HG03442 (cell line): ENCODE measurements at regions not wholly inside any gene's neighbourhood (a gene's known extent, or its start where the extent isn't known, plus 50 kb on each side); places are given as distances from the start of the nearest gene placed in this dataset.

ENCODE experiments used
- ATAC-seq: cut with Tn5 transposase; IDR thresholded peaks from one replicate; pipeline ENCODE4 v1.9.1; 2021; ENCODE audit warnings: mild to moderate bottlenecking, moderate library complexity; ENCODE audit not compliant: unreplicated experiment

DNA sequence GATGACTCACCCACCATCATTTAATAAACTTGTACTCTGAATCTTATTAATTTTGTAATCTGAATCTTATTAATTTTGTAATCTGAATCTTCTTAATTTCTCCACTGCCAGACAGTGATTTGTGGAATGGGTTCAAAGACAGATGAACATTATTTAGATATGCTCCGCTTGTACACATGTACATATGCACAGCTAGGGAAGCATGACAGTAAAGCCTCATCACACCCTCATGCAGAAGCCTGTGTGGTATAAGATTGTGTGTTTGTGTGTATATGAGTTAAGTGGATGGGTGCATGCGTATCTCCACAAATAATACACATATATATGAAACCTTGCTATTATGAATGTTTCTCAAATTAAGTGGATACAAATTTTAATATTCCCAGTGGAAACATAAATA lies 318.5 kb upstream of the SFRP2 start:
- ATAC-seq: no peak

DNA sequence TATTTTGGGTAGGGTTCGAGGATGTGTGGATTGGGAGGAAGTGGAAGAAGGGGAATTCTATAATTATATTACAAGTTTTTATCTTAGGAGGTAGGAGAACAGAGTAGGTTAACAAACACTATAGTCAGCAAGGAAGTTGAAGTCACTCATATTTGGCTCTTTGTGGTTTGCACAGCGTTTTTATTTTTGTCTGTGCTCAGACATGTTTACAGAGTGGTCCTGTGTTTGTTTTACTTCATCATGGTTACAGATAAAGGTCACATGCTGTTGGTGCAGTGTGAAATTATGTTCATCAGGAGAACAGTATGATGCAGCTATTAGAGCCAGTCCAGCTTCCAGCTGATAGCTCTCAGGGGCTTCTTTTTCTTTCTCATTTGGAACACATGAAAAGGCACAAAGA lies 299.9 kb upstream of the SFRP2 start:
- ATAC-seq: no peak

DNA sequence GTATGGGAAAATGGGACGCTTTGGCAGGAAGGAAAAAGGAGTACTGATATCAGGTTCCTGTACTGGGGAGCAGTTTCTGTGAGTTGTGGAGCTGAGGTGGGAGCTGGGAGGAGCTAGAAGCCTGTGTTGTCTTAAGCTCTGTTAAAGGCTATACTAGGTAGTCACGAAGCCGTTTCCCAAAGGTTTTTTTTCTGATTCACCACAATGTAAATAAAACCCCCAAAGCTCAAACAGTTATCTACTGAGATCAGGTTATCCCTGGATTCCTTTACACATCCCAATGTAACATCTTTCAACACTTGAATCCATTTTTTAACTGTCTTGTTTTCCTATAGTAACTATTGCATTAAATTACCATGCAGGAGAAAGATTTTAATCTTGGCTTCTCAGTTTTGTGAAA lies 297.4 kb upstream of the SFRP2 start:
- no peak for ATAC-seq

DNA sequence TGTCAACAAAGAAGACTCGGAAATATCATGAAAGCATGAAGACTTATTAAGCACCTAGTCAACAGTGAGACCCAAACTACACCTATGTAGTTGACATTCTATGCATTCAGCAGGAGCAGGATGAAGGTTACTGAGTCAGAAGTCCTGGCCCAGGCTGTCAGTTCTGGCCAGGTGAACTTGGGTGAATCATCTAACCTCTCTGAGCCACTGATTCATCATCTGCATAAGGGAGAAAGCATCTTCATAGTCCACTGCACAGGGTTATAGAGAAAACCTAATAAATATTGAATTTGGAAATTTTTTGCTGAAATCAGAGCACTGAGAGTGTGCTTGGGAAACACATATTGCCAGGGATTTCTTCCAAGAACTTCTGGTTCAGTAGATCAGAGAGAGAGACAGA lies 296.0 kb upstream of the SFRP2 start:
- ATAC-seq: no peak

DNA sequence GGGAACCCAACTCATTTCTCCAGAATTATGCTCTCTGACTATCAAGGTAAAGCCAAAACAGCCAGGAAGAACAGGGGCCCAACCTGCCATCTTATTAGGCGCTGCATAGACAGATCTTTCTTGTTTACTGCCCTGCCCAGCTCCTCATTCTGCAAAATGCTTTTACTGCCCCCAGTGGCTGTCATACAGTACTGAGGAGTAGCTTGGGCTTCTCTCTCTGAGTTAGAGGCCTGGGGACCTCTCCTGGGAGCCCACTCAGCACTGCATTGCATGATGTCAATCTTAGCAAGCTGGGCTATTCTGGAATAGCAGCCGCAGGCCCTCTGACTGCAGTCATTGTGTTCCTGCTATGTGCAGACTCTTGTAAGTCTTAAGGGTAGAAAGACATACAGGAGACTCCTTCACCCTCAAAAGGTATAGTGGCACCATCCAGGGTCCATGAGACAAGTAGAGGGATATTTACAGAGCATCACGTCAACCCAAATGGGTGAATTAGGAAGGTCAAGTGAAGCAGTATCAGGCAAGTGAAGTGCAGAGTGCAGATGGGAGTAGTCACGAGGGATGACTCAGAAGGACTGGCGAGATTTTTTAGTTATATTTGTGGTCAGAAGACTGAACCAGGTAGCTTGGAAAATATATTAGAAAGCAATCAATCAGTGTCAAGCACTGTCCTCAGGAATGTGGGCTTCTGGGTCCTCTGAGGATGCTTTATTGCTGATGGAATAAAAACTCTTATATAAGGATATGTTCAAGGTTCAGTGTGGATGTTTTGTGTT lies 294.1 kb upstream of the SFRP2 start:
- peak; percentile 76 for ATAC-seq

DNA sequence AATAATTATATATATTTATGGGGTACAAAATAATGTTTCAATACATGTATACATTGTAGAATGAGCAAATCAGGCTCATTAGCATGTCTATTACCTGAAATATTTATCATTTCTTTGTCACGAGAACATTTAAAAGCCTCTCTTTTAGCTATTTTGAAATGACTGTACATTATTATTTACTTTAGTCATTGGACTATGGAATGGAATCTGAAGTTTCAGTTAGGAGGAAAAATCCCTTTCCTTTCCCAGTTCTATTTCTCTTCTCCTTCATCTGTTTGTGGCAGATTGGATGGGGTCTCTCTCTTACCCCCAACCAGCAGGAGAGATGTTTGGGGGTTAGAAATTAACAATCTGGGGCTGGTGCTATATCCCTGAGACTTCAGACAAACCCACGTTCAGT lies 292.5 kb upstream of the SFRP2 start:
- ATAC-seq: no peak

DNA sequence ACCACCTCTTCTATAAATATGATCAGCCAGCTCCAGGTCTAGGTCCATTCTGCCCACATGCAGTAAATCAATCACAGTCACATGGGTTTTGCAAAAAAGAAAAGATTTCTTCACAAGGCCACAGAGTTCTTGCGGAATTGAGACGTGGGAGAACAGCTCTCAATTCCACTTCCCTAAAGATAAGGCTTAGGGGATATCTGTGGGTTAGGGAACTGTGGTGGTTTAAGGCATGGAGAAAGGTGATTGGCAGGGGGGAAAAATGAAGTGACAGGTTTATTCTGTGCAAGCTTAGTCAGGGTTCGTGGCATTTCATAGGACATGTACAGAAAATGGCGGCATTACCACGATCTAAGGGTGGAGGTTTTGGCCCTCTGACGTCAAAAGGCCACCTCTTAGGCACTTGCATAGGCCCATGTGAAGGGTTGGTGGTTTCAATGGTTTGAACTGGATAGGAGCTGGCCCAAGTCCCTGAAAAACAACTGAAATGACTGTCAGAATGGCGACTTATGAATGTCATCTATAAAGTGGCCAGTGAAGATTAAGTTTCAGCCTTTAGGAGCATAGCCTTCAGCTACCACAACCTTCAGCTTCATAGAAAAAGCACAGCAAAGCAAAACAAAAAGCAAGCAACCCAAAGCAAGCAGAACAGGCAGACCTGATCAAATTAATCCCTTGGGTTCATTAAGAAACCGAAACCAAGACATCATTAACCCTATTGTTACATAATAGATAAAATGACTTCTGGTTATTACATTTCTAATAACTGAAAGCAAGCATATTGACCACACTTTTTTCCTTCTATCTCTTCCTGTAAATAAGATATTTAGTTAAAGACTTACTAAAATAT lies 289.8 kb upstream of the SFRP2 start:
- ATAC-seq: no peak

DNA sequence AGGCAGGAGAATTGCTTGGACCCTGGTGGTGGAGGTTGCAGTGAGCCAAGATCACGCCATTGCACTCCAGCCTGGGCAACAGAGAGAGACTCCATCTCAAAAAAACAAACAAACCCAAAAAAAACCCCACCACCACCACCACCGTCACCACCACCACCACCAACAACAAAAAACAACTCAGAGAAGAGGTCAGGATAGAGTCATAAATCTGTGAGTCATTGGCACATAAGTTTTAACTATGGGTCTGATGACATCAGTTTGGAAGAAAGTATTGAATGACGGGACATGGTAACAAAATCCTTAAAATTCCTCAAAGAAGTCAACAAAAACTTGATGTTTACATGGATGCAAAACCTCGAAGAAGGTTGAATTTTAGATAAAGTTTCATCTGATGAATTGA lies 288.0 kb upstream of the SFRP2 start:
- no peak for ATAC-seq

DNA sequence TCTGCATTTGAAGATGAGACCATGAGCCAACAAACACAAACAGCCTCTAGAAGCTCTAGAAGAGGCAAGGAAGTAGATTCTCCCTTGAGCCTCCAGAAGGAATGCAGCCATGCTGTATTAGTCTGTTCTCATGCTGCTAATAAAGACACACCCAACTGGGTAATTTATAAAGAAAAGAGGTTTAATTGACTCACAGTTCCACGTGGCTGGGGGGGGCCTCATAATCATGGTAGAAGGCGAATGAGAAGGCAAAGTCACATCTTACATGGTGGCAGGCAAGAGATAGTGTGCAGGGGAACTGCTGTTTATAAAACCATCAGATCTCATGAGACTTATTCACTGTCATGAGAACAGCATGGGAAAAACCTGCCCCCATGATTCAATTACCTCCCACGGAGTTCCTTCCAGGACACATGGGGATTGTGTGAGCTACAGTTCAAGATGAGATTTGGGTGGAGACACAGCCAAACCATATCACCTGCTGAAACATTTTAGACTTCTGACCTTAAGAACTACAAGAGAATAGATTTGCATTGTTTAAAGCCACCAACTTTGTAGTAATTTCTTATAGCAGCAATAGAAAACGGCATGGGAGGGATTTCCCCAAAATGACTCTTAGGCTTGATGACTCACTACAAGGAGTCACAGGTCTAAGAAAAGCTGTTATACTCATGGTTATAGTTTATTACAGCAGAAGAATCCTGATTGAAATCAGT lies 284.4 kb upstream of the SFRP2 start:
- peak; percentile 78 for ATAC-seq

DNA sequence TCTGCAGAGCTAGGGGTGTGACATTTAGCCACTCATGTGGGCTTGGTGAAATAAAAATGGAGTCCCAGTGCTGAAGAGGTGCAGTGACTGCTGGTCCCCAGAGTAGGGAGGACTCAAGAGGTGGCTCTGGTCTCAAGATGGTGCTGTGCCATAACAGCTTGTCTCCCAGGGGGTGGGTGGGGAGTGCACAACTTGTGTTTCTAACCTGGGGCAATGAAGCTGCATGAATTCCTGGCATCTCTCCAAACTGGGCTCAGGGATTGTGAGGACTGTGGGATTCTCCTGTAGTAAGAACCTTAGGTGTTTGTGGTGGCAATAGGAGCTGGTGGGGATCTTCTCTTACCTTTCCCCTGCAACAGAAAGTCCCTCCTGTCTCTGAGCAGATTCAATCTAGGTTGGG lies 278.9 kb upstream of the SFRP2 start:
- ATAC-seq: no peak

DNA sequence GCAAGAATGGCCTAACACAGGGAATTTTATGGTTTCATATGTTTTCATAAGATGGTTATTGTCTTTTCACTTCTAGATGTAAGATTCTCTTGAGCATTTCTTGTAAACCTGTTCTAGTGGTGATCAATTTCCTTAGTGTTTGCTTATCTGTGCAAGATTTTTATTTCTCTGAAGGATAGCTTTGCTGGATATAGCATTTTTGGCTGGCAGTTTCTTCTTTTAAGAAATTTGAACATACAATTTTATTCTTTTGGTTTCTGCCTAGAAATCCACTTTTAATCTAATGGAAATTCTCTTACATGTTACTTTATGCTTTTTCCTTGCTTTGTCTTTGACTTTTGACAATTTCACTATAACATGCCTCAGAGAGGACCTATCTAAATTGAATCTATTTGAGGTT lies 276.5 kb upstream of the SFRP2 start:
- ATAC-seq: no peak

DNA sequence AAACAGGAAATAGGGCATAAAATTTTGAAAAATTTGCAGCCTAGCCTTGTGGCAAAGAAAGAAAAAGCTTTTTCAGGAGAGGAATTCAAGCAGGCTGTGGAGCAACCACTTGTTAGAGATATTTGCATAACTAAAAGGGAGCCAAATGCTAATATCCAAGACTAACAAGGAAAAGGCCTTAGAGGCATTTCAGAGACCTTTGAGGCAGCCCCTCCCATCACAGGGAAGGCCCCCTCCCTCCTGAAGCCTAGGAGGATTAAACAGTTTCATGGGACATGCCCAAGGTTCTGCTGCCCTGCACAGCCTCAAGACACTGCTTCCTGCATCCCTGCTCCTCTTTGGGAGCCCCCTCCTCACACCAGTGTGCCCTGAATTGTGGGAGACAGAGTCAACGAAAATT lies 275.4 kb upstream of the SFRP2 start:
- ATAC-seq: no peak

DNA sequence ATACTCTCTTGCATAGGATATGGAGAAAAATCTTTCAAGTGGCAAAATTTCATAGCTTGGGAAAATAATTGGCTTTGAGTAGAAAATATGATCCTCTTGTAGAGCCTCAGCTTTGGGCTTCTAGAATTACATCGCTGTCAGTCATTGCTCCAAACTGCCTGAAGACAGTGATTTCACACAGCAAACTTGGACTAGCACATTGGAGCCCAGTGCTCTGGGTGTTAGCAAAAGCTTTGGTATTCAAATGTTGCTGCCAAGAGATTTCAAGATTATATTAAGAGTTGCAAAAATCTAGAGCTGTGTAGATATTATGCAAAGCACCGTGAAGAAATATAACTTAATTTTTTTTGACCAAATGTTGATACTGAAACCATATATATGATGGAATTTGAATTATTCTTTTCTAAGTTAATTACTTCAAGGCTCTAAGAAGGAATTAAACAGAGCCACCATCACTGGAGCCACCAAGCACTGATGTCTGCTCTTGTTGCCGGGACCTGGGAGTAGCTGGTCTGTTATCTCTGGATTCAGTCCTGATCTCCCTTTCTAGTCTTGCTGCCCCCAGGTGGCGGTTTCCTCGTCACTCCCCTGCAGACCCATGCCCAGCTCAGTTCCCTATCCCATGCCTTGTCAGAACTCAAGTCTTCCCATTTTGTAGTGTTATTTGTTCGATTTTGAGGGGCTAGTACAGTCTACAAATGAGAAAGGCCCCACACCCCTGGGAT lies 260.7 kb upstream of the SFRP2 start:
- ATAC-seq: no peak

DNA sequence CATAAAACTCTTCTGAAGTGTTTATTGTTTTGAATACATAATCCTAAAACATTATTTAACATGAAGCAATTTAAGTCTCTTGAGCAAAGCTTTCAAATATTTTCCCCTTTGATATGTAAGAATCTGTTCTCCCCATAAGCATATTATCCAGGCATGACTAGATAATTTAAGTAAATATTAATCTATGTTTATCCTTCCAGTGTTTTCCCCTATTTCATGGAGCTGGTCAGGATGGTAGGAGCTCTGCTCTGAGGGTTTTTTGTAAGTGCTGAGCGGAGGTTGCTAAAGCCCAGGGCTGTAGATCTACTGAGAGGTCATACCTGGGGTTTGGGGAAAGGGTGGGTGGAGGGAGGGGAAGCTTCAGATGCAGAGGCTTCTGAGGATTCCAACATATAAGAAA lies 258.9 kb upstream of the SFRP2 start:
- no peak for ATAC-seq

DNA sequence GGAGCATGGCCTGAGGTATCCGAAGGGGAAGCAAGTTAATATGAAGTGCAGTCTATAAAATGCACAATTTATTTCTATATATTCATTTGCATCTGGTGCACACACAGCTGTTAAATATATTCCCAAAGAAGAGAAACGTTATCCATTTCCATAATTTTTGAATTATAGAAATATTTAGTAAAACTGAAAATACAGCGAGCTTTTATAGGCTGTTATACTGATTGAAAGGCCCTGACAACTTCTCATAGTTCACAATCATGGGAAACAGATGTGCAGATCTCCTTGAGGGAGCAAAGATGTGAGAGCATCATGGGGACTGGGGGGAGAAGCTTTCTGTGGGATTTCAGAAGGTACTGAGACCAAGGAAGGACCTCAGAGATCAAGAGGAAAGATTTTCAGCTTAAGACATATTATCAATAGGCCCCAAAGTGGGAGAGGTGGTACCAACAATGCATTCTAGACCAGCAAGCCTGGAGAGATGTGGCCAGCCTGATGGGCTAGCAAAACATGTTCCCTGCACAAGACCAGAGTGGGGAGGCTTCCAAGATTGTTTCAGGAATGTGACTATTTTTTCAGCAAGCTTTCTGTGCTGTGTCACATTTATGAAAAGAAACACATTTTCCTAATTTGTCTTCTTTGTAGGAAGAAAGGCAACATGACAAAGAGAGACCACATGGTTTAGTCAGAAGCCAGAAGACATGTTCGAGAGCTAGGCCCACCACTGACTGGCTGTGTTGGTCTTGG lies 256.0 kb upstream of the SFRP2 start:
- no peak for ATAC-seq

DNA sequence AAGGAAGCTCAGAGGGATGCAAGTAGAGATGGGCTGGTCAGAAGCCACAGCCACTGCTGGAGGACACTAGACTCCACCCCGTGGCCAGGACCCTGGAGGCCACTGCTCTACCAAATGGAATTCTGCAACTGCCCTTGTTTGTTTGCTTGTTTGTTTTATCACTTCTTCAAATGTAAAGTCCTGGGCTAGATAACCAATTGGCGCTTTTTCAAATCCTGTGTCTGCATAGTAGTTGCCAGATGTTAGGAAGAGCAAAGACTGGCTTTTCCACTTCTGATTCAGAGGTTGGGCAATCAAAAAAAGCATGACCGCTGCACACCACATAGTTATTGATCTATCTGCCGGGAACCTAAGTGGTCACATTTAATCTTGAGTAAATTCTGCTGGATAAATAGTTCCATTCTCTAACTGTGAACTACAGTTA lies 255.2 kb upstream of the SFRP2 start:
- no peak for ATAC-seq

DNA sequence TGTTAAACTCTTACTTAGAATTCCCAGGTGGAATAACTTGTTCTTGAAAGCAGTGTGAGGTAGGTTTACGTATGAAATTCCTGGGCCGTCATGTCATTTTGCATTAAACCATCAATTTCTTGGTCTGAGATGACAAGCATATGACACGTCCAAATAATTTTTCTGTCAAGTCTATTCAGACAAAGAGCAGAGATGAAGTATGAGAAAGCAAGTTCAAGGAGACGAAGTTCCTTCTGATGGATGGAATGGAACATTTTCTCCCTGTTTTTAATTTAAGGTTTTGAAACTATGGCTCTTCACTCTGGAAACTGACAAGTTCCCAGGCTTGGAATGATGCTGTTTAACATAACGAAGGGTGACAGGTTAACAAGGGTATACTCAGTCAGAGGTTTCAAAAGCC lies 252.8 kb upstream of the SFRP2 start:
- ATAC-seq: no peak

DNA sequence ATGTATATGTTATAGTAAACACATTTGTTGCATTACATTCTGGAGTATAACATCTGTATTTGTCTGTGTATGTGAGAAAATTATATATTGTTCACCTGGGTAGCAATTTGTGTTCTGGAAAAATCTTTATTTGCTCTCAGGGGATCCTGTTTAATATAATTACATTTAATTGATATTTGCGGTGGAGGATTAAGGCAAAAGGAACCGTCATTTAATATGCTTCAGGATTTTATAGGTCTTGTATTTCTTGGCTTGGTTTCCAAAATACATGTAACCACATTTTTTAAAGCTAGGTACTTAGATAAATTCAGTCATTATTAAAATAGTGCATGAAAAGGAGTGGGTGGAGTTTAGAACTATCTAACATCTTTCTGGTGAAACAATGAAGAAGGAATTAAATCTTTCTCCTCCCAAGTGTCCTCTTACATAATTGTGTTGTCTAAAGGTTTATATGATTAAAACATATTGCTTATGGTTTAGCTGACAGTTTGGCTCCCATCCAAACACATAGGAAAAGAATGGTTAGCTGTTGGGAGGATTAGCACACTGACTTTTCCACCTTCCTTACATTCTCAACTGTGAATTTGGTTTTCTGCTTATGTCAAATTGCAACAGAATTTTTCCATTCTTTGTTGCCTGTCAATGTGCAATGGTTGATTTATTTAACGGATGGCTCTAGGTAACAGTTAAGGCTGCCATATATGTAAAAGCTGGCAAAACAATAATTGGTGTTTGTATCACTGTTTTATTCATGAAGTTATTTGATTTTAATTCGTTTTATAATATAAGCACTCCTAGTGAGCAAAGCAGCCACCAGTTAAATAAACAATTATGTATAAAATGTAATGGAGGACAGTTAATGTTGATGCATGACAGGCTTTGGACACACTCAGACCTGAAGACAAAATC lies 250.8 kb upstream of the SFRP2 start:
- no peak for ATAC-seq

DNA sequence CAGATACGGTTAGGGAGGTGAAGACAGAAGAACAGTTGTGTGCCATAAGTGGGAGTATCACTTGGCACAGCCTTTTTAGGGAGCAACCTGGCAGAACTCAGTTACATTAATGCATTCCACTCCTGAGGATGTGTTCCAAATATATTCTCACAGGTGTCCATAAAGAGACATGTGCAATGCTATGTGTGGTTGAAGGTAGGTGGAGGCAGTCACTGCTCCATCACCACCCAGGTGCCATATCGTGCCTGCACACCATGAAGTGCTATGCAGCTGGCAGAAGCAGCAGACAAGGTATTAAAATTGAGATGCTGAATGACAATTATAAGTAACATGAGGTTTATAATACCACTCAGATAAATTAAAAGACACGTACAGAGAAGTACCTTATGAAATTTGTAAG lies 248.0 kb upstream of the SFRP2 start:
- no peak for ATAC-seq
